Anterior cingulate cortex (tissue), 58 donors: ENCODE measurements at regions not wholly inside any gene's neighbourhood (a gene's known extent, or its start where the extent isn't known, plus 50 kb on each side); places are given as distances from the start of the nearest gene placed in this dataset.

ENCODE experiments used
- DNase-seq, 58 donors: peaks; one replicate each; lab custom pipeline; 2025; lab: John Stamatoyannopoulos, UW

GRCh38 chr5:125256296-125256695, 509.9 kb upstream of the ZNF608 start:
- DNase-seq: no peak

- DNase-seq: no peak
Observed at GRCh38 chr5:125257057-125257972, 510.9 kb upstream of the ZNF608 start.

GRCh38 chr5:125257997-125258396, 511.6 kb upstream of the ZNF608 start:
- no peak for DNase-seq

GRCh38 chr5:125258615-125259014, 512.2 kb upstream of the ZNF608 start:
- DNase-seq: no peak

- no peak for DNase-seq
Observed at GRCh38 chr5:125261505-125262250, 515.2 kb upstream of the ZNF608 start.

- DNase-seq: no peak
Observed at GRCh38 chr5:125262782-125263181, 516.3 kb upstream of the ZNF608 start.

GRCh38 chr5:125263356-125263755, 516.9 kb upstream of the ZNF608 start:
- no peak for DNase-seq

GRCh38 chr5:125266106-125266505, 519.7 kb upstream of the ZNF608 start:
- DNase-seq: no peak

- DNase-seq: no peak
Observed at GRCh38 chr5:125267636-125268248, 521.3 kb upstream of the ZNF608 start.

- no peak for DNase-seq
Observed at GRCh38 chr5:125269926-125270325, 523.5 kb upstream of the ZNF608 start.

- DNase-seq: no peak
Observed at GRCh38 chr5:125272357-125272756, 525.9 kb upstream of the ZNF608 start.

- DNase-seq: no peak
Observed at GRCh38 chr5:125274211-125274610, 527.8 kb upstream of the ZNF608 start.

- DNase-seq: no peak
Observed at GRCh38 chr5:125274938-125275724, 528.7 kb upstream of the ZNF608 start.

GRCh38 chr5:125275725-125276090, 529.3 kb upstream of the ZNF608 start:
- DNase-seq: no peak

- DNase-seq: no peak
Observed at GRCh38 chr5:125276096-125276495, 529.7 kb upstream of the ZNF608 start.

- no peak for DNase-seq
Observed at GRCh38 chr5:125277494-125278154, 531.2 kb upstream of the ZNF608 start.

GRCh38 chr5:125278711-125279110, 532.3 kb upstream of the ZNF608 start:
- no peak for DNase-seq

GRCh38 chr5:125281667-125282066, 535.2 kb upstream of the ZNF608 start:
- DNase-seq: no peak

GRCh38 chr5:125283372-125283771, 536.9 kb upstream of the ZNF608 start:
- no peak for DNase-seq

- DNase-seq: no peak
Observed at GRCh38 chr5:125286271-125286670, 539.8 kb upstream of the ZNF608 start.
